Neural cell (in vitro differentiated cells): ENCODE measurements at regions not wholly inside any gene's neighbourhood (a gene's known extent, or its start where the extent isn't known, plus 50 kb on each side); places are given as distances from the start of the nearest gene placed in this dataset.

Experiments
- H2AFZ ChIP-seq: fragments of 200-600, 300-800 bp; sonication (generic), shearing (Covaris generic); 2 replicates; pipeline ENCODE4 v1.6.0; 2014; ENCODE audit warnings: low read depth, mild to moderate bottlenecking, antibody characterized with exemption, low read length, moderate library complexity
- H3F3A ChIP-seq: fragments of 200-600 bp; shearing (Covaris generic); 2 replicates; pipeline ENCODE4 v1.6.1; 2016; ENCODE audit warnings: mild to moderate bottlenecking, moderate library complexity, mixed read lengths, antibody characterized with exemption, low read length; ENCODE audit not compliant: insufficient read depth, poor library complexity, severe bottlenecking
- H3K27ac ChIP-seq: fragments of 200-600, 300-800 bp; sonication (generic), shearing (Covaris generic); 2 replicates; pipeline ENCODE4 v1.5.1; 2014; ENCODE audit warnings: mild to moderate bottlenecking, low read length, moderate library complexity
- H3K27me3 ChIP-seq: fragments of 300-800, 200-600 bp; sonication (generic), shearing (Covaris generic); 2 replicates; pipeline ENCODE4 v1.6.0; 2014; ENCODE audit warnings: mild to moderate bottlenecking, low read depth, low read length, moderate library complexity; ENCODE audit not compliant: insufficient read depth
- H3K36me3 ChIP-seq: fragments of 300-800, 200-600 bp; sonication (generic), shearing (Covaris generic); 2 replicates; pipeline ENCODE4 v1.5.1; 2014; ENCODE audit warnings: mild to moderate bottlenecking, antibody characterized with exemption, low read length, moderate library complexity; ENCODE audit not compliant: insufficient read depth
- H3K4me2 ChIP-seq: fragments of 300-800, 200-600 bp; sonication (generic), shearing (Covaris generic); 2 replicates; pipeline ENCODE4 v1.6.0; 2014; ENCODE audit warnings: mild to moderate bottlenecking, low read length
- H3K4me3 ChIP-seq: fragments of 300-800, 200-600 bp; sonication (generic), shearing (Covaris generic); 2 replicates; pipeline ENCODE4 v1.5.1; 2014; ENCODE audit warnings: mild to moderate bottlenecking, low read length, moderate library complexity
- H3K79me2 ChIP-seq: fragments of 200-600 bp; shearing (Covaris generic); replicated peaks from 2 replicates; pipeline ENCODE4 v1.6.0; 2014; ENCODE audit warnings: mild to moderate bottlenecking, low read length, moderate library complexity; ENCODE audit not compliant: insufficient read depth
- H3K9ac ChIP-seq: fragments of 300-800, 200-600 bp; sonication (generic), shearing (Covaris generic); 2 replicates; pipeline ENCODE4 v1.6.1; 2016; ENCODE audit warnings: mild to moderate bottlenecking, low read length, mixed read lengths
- H3K9me2 ChIP-seq: fragments of 200-600 bp; shearing (Covaris generic); 2 replicates; pipeline ENCODE4 v1.6.1; 2016; ENCODE audit warnings: mild to moderate bottlenecking, low read length, mixed read lengths; ENCODE audit not compliant: insufficient read depth
- H3K9me3 ChIP-seq: fragments of 200-600, 300-800 bp; sonication (generic), shearing (Covaris generic); 2 replicates; pipeline ENCODE4 v1.6.1; 2016; ENCODE audit warnings: mild to moderate bottlenecking, mixed run types, low read length, moderate library complexity, mixed read lengths
- H4K20me1 ChIP-seq: fragments of 200-600 bp; shearing (Covaris generic); 2 replicates; pipeline ENCODE4 v1.6.1; 2016; ENCODE audit warnings: mild to moderate bottlenecking, mixed run types; ENCODE audit not compliant: insufficient read depth
- EP300 ChIP-seq: fragments of 450-650 bp; conservative IDR thresholded peaks from 2 replicates; pipeline ENCODE4 v1.6.1; 2014; ENCODE audit warnings: antibody characterized with exemption, mild to moderate bottlenecking, moderate library complexity; ENCODE audit not compliant: poor library complexity, severe bottlenecking
- EZH2 ChIP-seq: fragments of 200-600, 300-800 bp; shearing (Covaris generic), sonication (generic); IDR thresholded peaks from 2 replicates; pipeline ENCODE4 v1.6.1; 2014; ENCODE audit warnings: antibody characterized with exemption, low read length, borderline replicate concordance, mild to moderate bottlenecking; ENCODE audit not compliant: insufficient read depth, poor library complexity, severe bottlenecking
- MXI1 ChIP-seq: fragments of 450-650 bp; conservative IDR thresholded peaks from 2 replicates; pipeline ENCODE4 v1.6.1; 2014; ENCODE audit warnings: antibody characterized with exemption, mild to moderate bottlenecking; ENCODE audit not compliant: poor library complexity, severe bottlenecking
- POLR2AphosphoS5 ChIP-seq: IDR thresholded peaks from 2 replicates; pipeline ENCODE4 v1.6.1; 2012
- RAD21 ChIP-seq: fragments of 450-650 bp; conservative IDR thresholded peaks from 2 replicates; pipeline ENCODE4 v1.6.1; 2014; ENCODE audit warnings: antibody characterized with exemption, mild to moderate bottlenecking, moderate library complexity
- REST ChIP-seq: IDR thresholded peaks from 2 replicates; pipeline ENCODE4 v1.6.1; 2012; ENCODE audit warnings: borderline replicate concordance
- SMC3 ChIP-seq: fragments of 450-650 bp; conservative IDR thresholded peaks from 2 replicates; pipeline ENCODE4 v1.6.1; 2014; ENCODE audit warnings: antibody characterized with exemption, mild to moderate bottlenecking, moderate library complexity; ENCODE audit not compliant: poor library complexity
- TAF1 ChIP-seq: IDR thresholded peaks from 2 replicates; pipeline ENCODE4 v1.6.1; 2012; ENCODE audit warnings: low read depth
- TF ChIP-seq, protein P1 (sequence below): fragments of 450-650 bp; IDR thresholded peaks from 2 replicates; pipeline ENCODE4 v1.5.1; 2014; ENCODE audit warnings: antibody characterized with exemption, mild to moderate bottlenecking, moderate library complexity; ENCODE audit not compliant: poor library complexity, severe bottlenecking

DNA sequence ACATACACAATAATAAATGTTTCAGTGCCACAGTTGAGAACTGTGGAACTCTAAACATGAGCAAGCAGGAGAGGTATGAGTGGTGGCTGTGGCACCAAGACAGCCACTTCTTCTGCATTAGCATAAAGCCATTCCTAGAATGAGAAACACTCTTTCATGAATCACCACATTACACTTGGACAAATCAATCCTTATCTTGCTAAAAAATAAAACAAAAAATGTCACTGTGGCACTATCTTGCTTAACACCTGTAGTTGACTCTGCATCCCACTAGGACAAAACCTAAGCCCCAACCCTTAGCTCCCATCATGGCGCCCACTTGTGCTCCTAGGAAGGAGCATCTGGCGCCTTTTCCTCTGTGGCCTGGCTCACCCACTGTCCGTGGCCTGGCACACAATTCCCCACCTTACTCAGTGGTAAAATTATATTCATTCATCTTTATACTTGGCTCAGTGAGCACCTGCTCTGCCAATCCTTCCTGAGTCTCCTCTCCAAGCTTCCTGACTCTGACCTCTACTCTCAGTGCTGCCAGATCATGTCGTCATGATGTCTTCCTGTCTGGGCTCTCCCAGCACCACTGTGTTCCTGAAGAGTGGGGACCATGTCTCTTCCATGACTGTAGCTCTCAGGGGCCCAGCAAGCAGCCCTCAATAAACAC lies 272.9 kb downstream of the LNPK start:
- no peaks in the 10 kb centered on the region for H3K79me2 ChIP-seq
- no peaks in the 10 kb centered on the region for H3K9me3 ChIP-seq
- no peak overlapping the region for H3K4me3 ChIP-seq
- H4K20me1 ChIP-seq: no peaks in the 10 kb centered on the region
- no peak overlapping the region for H3K27ac ChIP-seq
- no peak overlapping the region for H2AFZ ChIP-seq
- no peaks in the 10 kb centered on the region for H3K36me3 ChIP-seq
- TF ChIP-seq RAD21: no peak
- TF ChIP-seq MXI1: no peak
- TF ChIP-seq, protein P1, sequence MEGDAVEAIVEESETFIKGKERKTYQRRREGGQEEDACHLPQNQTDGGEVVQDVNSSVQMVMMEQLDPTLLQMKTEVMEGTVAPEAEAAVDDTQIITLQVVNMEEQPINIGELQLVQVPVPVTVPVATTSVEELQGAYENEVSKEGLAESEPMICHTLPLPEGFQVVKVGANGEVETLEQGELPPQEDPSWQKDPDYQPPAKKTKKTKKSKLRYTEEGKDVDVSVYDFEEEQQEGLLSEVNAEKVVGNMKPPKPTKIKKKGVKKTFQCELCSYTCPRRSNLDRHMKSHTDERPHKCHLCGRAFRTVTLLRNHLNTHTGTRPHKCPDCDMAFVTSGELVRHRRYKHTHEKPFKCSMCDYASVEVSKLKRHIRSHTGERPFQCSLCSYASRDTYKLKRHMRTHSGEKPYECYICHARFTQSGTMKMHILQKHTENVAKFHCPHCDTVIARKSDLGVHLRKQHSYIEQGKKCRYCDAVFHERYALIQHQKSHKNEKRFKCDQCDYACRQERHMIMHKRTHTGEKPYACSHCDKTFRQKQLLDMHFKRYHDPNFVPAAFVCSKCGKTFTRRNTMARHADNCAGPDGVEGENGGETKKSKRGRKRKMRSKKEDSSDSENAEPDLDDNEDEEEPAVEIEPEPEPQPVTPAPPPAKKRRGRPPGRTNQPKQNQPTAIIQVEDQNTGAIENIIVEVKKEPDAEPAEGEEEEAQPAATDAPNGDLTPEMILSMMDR: no peak
- TF ChIP-seq EZH2: no peak
- no peak for TF ChIP-seq SMC3
- TF ChIP-seq EP300: no peak
- no peak for TF ChIP-seq POLR2AphosphoS5
- no peak for TF ChIP-seq REST
- TF ChIP-seq TAF1: no peak
- no peaks in the 10 kb centered on the region for H3K27me3 ChIP-seq
- no peak overlapping the region for H3K4me2 ChIP-seq
- no peaks in the 10 kb centered on the region for H3F3A ChIP-seq
- no peaks in the 10 kb centered on the region for H3K9me2 ChIP-seq
- H3K9ac ChIP-seq: no peak overlapping the region

GRCh38 chr2:175728032-175728431 lies 274.0 kb downstream of the LNPK start:
- H3K9me2 ChIP-seq: no peaks in the 10 kb centered on the region
- no peaks in the 10 kb centered on the region for H3F3A ChIP-seq
- H3K27me3 ChIP-seq: no peaks in the 10 kb centered on the region
- TF ChIP-seq, protein P1: no peak
- TF ChIP-seq EZH2: no peak
- TF ChIP-seq REST: no peak
- no peak for TF ChIP-seq SMC3
- TF ChIP-seq TAF1: no peak
- no peak for TF ChIP-seq EP300
- no peak for TF ChIP-seq MXI1
- TF ChIP-seq RAD21: no peak
- no peak for TF ChIP-seq POLR2AphosphoS5
- H3K79me2 ChIP-seq: no peaks in the 10 kb centered on the region
- H3K9ac ChIP-seq: no peak overlapping the region
- H3K27ac ChIP-seq: no peak overlapping the region
- no peak overlapping the region for H2AFZ ChIP-seq
- H3K4me3 ChIP-seq: no peak overlapping the region
- no peak overlapping the region for H3K4me2 ChIP-seq
- H3K36me3 ChIP-seq: no peaks in the 10 kb centered on the region
- no peaks in the 10 kb centered on the region for H4K20me1 ChIP-seq
- no peaks in the 10 kb centered on the region for H3K9me3 ChIP-seq
